Heart right ventricle (tissue), 16 donors: ENCODE measurements at regions not wholly inside any gene's neighbourhood (a gene's known extent, or its start where the extent isn't known, plus 50 kb on each side); places are given as distances from the start of the nearest gene placed in this dataset.

Experiments
- ATAC-seq, 8 donors: fragments of 200-7000 bp; cut with Tn5 transposase; one replicate each; pipeline ENCODE4 v1.9.1; 2020; ENCODE audit warnings: mild to moderate bottlenecking in 8 of 8, moderate library complexity in 8 of 8, moderate number of reproducible peaks in 1 of 8
- DNase-seq, 2 donors: peaks; one replicate each; pipeline ENCODE4 v3.0.0-alpha.2; 2020
- H3K27ac ChIP-seq, 10 donors: fragments of 200-600 bp; sonication (generic) in 2 of 10; one replicate each; pipeline versions ENCODE4 v1.5.0 to v1.8.0; 2020 to 2022; ENCODE audit warnings: mild to moderate bottlenecking in 3 of 10
- H3K27me3 ChIP-seq, 7 donors: fragments of 200-600 bp; one replicate each; pipeline ENCODE4 v1.8.0; 2021 to 2022; ENCODE audit warnings: mild to moderate bottlenecking in 2 of 7
- H3K36me3 ChIP-seq, 9 donors: fragments of 200-600 bp; sonication (generic) in 1 of 9; one replicate each; pipeline versions ENCODE4 v1.5.0 to v1.8.0; 2020 to 2022; ENCODE audit warnings: mild to moderate bottlenecking in 2 of 9
- H3K4me1 ChIP-seq, 9 donors: fragments of 200-600 bp; sonication (generic) in 1 of 9; one replicate each; pipeline versions ENCODE4 v1.5.0 to v1.8.0; 2020 to 2022; ENCODE audit warnings: mild to moderate bottlenecking in 4 of 9
- H3K4me3 ChIP-seq, 10 donors: fragments of 200-600 bp; sonication (generic) in 2 of 10; one replicate each; pipeline versions ENCODE4 v1.5.0 to v1.8.0; 2020 to 2022; ENCODE audit warnings: mild to moderate bottlenecking in 7 of 10, moderate library complexity in 2 of 10
- H3K9me3 ChIP-seq, 11 donors: fragments of 200-600 bp in 10 of 11; sonication (generic) in 2 of 11; one replicate each; pipeline versions ENCODE4 v1.5.0 to v1.8.0; 2013 to 2022; ENCODE audit warnings: mild to moderate bottlenecking in 2 of 11, control low read depth in 1 of 11, moderate library complexity in 1 of 11
- WGBS, 2 donors: extraction: QIAGEN DNeasy Blood & Tissue Kit; methylation state at CpG; one replicate each; pipeline ENCODE4 v1.1.7; 2013; ENCODE audit warnings: inconsistent platforms in 1 of 2; 5-methylcytosine and 5-hydroxymethylcytosine counted together
- intact Hi-C, 10 donors: fragments of 100-400 bp; cut with DNase I; formaldehyde crosslinking; loops; one replicate each; pipeline versions ENCODE4 v1.11.1 to v1.14.2; 2022
- TF ChIP-seq, protein P1 (sequence below), 9 donors: fragments of 200-600 bp; sonication (generic) in 2 of 9; IDR thresholded peaks; one replicate each; pipeline versions ENCODE4 v1.5.0 to v1.8.0; 2021 to 2022; ENCODE audit warnings: antibody characterized with exemption in 9 of 9, mild to moderate bottlenecking in 5 of 9, moderate library complexity in 1 of 9
- donor health status: Arrhythmogenic right ventricular cardiomyopathy.
- donor health status: ischemic (EF 13 %, LVEDD 7.1; RV severe dilation, severe dysfunction).
- donor health status: healthy with polysubstance abuse.
- donor health status: DM: no; HTN: yes; CAD: no.
- donor health status: DM: no; HTN: no; CAD: no.
- donor health status: ischemic (EF 25% LVEDD 6.9; RV normal size, moderate dysfunction).
- donor health status: ischemic (EF 25% LVEDD 5.7; RV mildly dilated, moderate dysfunction).
- donor health status: healthy.
- donor health status: DM: yes; HTN: yes; CAD: no.
- donor health status: Ischemic cardiomyopathy.
- donor health status: ischemic (EF 35%, LVEDD 5.7; RV mildly dilated, moderate dysfunction).
- donor health status: nonischemic (EF 11% LVEDD 7.7; RV severe dilation, severe dysfunction).
- donor health status: DM: yes; HTN: yes; CAD: no.
- donor health status: PGD.
- donor health status: ischemic (EF 29% LVEDD 5.4; RV normal size, mild dysfunction).
- donor health status: nonischemic (EF 23%, LVEDD 6.1; RV moderate dilation, normal function).

GRCh38 chr14:87217023-87217422 lies 776.0 kb downstream of the GALC start:
- Histone ChIP-seq H3K4me1 (no peaks in the 10 kb centered on the region), H3K9me3 (peaks cover 0 to 13% (median 0%) of the 10 kb centered on the region in 11 donors), H3K36me3 (no peaks in the 10 kb centered on the region), H3K27me3 (no peaks in the 10 kb centered on the region), H3K4me3 (no peak overlapping the region), H3K27ac (no peak overlapping the region)
- TF ChIP-seq, protein P1, sequence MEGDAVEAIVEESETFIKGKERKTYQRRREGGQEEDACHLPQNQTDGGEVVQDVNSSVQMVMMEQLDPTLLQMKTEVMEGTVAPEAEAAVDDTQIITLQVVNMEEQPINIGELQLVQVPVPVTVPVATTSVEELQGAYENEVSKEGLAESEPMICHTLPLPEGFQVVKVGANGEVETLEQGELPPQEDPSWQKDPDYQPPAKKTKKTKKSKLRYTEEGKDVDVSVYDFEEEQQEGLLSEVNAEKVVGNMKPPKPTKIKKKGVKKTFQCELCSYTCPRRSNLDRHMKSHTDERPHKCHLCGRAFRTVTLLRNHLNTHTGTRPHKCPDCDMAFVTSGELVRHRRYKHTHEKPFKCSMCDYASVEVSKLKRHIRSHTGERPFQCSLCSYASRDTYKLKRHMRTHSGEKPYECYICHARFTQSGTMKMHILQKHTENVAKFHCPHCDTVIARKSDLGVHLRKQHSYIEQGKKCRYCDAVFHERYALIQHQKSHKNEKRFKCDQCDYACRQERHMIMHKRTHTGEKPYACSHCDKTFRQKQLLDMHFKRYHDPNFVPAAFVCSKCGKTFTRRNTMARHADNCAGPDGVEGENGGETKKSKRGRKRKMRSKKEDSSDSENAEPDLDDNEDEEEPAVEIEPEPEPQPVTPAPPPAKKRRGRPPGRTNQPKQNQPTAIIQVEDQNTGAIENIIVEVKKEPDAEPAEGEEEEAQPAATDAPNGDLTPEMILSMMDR (IDR thresholded peaks at IDR 0.05), result no peak
- ATAC-seq, result no peak
- 84 to 88% methylated on average over 3 of the region's 3 CpGs for WGBS, 2 donors
- DNase-seq, result no peak
- intact Hi-C loops, result no loop called here

GRCh38 chr14:87214558-87214957 lies 778.4 kb downstream of the GALC start:
- H3K27ac ChIP-seq, result no peak overlapping the region
- intact Hi-C loops, result no loop called here
- ATAC-seq (no peak), DNase-seq (no peak)
- 91 to 92% methylated on average over 1 of the region's 1 CpG for WGBS, 2 donors
- H3K9me3 ChIP-seq, result peaks cover 0 to 13% (median 0%) of the 10 kb centered on the region in 11 donors
- H3K4me1 ChIP-seq, result no peaks in the 10 kb centered on the region
- H3K36me3 ChIP-seq, result no peaks in the 10 kb centered on the region
- H3K4me3 ChIP-seq, result no peak overlapping the region
- TF ChIP-seq, protein P1 (IDR thresholded peaks at IDR 0.05), result no peak
- no peaks in the 10 kb centered on the region for H3K27me3 ChIP-seq

DNA sequence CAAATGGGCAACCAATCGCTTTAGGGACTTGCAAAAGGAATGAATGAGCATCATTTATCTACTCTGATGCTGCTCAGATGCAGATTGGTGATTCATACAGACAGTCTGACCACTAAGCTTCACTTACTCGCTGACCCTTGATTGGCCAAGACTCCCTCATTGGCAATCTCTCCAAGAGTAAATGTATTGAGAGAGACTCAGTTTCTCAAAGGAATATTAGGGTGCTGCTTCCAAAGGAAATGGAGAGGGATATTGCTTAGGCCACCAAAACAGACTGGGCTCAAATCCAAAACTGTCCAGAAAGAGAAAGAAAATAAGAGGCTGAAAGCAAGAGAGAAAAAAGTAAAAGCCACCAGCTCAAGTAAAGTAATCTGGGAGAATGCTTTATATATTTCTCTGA lies 785.2 kb downstream of the GALC start:
- no peaks in the 10 kb centered on the region for H3K4me1 ChIP-seq
- no peaks in the 10 kb centered on the region for H3K27me3 ChIP-seq
- H3K27ac ChIP-seq, result no peak overlapping the region
- no peak for DNase-seq
- peaks cover 0 to 9% (median 0%) of the 10 kb centered on the region in 11 donors for H3K9me3 ChIP-seq
- no peak for ATAC-seq
- 79 to 86% methylated on average over 2 of the region's 2 CpGs for WGBS, 2 donors
- no peak overlapping the region for H3K4me3 ChIP-seq
- TF ChIP-seq, protein P1 (IDR thresholded peaks at IDR 0.05), result no peak
- H3K36me3 ChIP-seq, result no peaks in the 10 kb centered on the region
- intact Hi-C loops, result no loop called here

DNA sequence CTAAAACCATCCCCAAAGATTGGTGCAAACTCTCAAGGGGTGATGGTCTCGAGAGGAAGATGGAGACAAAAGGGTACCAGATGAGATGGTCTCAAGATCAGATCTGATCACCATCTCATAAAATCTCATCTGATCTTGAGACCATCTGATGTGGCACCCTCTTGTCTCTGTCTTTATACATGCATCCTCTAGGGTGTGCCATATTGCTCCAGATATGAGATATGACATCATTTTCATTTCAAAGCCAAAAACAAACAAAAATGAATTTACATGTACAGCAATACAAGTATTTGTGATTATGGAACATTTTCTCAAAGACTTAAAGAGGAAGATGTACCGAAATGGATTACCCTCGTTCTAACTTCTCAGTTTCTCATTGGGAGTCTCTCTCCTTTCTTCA lies 787.2 kb downstream of the GALC start:
- H3K9me3 ChIP-seq, result peaks cover 0 to 9% (median 0%) of the 10 kb centered on the region in 11 donors
- H3K27me3 ChIP-seq, result no peaks in the 10 kb centered on the region
- no peak for ATAC-seq
- no peak overlapping the region for H3K27ac ChIP-seq
- WGBS, 2 donors, result 87 to 88% methylated on average over 3 of the region's 3 CpGs
- intact Hi-C loops, result no loop called here
- no peaks in the 10 kb centered on the region for H3K36me3 ChIP-seq
- H3K4me3 ChIP-seq, result no peak overlapping the region
- no peak for DNase-seq
- no peaks in the 10 kb centered on the region for H3K4me1 ChIP-seq
- TF ChIP-seq, protein P1 (IDR thresholded peaks at IDR 0.05), result no peak
